Stimulated activated CD4-positive, alpha-beta T cell treated with anti-CD3 and anti-CD28 coated beads, Interleukin-15, amount 100 ng/mL, for 48 hours (primary cell): ENCODE measurements at regions not wholly inside any gene's neighbourhood (a gene's known extent, or its start where the extent isn't known, plus 50 kb on each side); places are given as distances from the start of the nearest gene placed in this dataset.

Source experiments
- DNase-seq, 2 donors: peaks; one replicate each; pipeline ENCODE4 v3.0.0-alpha.2; 2020; ENCODE audit warnings: low read depth in 2 of 2

DNA sequence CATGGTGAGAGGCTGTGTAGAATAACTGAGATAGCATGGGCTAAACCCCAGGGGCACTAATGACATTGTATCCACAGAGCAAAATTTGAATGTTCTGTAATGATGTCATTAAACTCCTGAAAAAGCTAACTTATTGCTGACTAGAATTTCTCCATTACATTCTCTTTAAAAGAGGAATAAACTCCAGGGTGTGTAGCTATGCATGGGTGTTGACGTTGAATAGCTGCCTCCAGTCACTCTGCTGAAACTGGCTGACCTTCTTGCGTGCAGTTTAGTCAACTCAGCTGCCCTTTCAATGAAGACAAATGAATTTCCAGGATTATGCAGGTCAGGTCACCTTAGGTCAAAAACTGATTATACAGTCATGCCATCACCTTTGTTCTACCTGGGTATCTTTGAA is 617.5 kb upstream of the WWC1 start:
- DNase-seq, result no peak

DNA sequence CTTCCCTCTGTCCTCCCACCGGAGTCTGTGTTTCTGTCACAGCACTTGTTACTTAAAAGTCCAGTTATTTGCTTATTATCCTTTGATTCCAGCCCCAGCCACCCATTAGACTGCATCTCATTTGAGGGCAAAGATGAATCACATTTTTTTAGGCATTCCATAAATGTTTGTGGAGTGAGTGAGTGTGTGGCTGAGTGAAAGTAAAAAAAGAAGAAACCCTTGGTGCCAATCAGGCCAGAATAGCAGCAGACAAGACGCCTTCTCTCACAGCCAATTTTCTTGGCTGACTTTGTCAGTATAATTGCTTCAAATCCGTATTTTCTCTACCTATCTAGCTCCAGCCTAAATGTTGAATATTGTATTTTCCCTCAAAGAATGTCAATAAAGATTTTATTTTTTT is 613.0 kb upstream of the WWC1 start:
- no peak for DNase-seq

DNA sequence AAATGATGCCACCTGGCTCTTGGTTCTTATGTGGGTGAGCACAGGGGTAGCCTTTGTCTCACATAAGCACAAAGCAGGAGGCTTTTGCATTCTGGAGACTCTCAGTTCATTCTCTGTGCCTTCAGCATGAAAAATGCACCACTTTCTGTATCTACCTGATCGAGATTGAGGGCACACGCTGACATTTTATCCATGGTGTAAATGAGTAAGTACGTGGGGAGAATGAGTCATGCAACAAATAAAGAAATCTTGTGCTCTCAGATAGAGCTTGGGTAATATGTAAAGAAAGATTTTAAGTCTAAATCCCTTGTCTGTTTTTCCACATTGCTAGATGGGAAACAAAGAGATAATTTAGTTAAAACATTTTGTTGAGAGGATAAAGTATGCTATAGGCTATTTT is 607.2 kb upstream of the WWC1 start:
- DNase-seq, result no peak

- no peak for DNase-seq
Measured at GRCh38 chr5:167688341-167689130, 602.9 kb upstream of the WWC1 start.

- DNase-seq, result no peak
Measured at GRCh38 chr5:167694325-167695147, 596.9 kb upstream of the WWC1 start.

DNA sequence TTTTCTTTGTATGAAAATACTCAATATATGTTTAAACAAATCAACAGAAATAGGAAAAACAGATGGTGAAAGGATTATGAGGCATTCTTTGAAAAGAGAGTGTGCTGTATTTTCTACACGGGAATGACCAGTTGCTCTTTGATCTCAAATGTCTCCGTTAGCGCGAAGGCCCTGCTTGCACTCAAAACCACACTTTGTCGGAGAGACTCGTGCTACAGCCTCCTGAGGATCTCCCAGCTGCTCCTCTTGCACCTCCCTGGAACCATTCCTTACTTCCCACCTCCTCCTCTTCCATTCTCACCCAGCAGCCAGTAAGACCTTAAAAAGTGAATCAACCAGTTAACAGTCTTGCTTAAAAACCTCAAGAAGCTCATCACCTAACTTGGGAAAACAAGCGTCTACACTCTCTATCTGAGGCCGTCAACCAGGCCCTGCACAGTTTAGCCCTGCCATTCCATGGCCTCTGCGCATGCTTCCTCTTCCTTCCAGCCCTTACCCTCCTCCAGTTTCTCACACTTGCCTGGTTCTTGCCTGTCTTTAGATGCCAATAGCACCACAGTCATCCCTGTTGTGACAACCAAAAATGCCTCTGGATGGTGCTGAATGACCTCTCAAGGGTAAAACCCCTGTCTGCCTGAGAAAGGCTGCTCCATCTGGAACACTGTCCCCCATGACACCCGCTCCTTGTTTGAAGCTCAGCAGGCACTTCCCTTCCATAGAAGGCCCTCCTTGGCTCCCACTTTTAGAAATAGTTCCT is 594.7 kb upstream of the WWC1 start:
- DNase-seq, result no peak

GRCh38 chr5:167699432-167699831 is 592.0 kb upstream of the WWC1 start:
- DNase-seq, result no peak

DNA sequence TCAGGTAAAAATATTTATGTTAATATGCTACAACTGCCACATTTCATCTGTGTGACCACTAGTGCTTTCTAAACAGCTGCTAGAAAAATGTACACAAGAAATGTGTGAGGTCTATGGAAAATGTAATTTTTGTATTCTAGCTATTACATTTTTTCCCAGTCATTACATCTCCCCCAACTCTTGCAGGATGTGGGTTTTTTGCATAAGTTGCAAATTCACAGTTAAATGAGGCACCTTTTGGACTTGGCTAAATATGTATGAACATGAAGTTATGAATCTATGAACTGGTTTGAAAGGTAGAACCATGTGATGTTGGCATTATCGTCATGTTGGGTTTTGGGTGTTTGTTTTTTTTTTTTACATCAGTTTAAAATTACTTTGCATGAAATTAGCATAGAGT is 590.4 kb upstream of the WWC1 start:
- no peak for DNase-seq

- DNase-seq, result no peak
Measured at GRCh38 chr5:167702014-167702413, 589.4 kb upstream of the WWC1 start.

GRCh38 chr5:167708449-167708848 is 583.0 kb upstream of the WWC1 start:
- no peak for DNase-seq

GRCh38 chr5:167709625-167710024 is 581.8 kb upstream of the WWC1 start:
- DNase-seq, result no peak

- DNase-seq, result no peak
Measured at GRCh38 chr5:167710444-167711073, 580.9 kb upstream of the WWC1 start.

GRCh38 chr5:167712986-167713585 is 578.4 kb upstream of the WWC1 start:
- no peak for DNase-seq

- DNase-seq, result no peak
Measured at GRCh38 chr5:167713896-167714295, 577.5 kb upstream of the WWC1 start.

DNA sequence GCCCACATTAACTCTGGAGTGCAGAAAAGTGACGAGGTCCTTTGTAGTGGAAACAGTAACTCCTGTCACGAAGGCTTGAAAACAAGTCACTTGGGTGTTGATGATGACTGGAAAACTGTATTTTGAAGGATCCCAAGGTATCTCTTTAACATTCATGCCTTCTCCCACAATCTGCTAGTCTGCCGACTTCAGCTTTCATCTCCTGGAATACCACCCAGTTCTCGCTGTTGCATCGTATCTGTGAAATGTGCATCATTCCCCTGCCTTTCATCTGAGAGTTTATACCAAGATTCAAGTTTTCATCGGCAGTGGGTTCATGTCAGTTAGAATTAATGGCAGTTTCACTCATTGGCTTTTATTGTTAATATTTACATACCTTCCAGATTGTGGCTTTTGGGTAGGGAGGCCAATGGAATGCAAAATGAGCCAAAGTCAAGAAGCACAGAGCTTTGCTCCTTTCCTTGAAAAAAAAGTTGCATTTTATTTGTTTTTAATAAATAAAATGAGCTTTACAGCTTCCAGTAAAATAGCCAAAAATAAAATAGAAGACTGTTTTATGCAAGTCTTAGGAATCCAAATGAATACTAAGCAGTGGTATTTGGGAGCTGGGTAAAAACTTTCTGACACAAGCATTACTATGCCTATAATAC is 575.2 kb upstream of the WWC1 start:
- DNase-seq, result no peak

- no peak for DNase-seq
Measured at GRCh38 chr5:167720259-167720658, 571.2 kb upstream of the WWC1 start.

GRCh38 chr5:167720676-167721260 is 570.7 kb upstream of the WWC1 start:
- no peak for DNase-seq

DNA sequence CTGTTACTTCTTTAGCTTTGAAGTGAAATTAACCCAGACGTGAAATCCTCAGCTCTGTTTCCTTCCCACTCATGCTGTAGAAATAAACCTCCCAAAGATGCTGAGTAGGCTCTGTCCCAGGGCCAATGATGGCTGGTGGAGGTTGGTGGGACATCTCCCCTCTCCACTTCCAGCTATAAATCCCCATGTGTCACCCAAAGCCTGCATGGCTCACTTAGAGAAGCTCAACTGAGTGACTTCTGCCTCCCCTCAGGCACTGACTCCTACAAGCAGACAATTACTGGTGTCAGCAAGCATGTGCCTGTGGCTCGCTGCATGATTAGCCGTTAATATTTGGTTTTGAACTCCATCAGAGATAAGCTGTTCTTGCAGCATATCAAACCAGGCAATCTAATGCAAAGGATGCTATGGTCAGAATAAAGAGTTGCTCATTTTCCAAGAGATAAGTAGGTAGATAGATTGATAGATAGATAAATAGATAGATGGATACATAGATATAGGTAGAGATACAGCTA is 569.5 kb upstream of the WWC1 start:
- no peak for DNase-seq

- DNase-seq, result peak; percentile 30 to 46
Measured at GRCh38 chr5:167723254-167723871, 568.1 kb upstream of the WWC1 start.

- no peak for DNase-seq
Measured at GRCh38 chr5:167725264-167725663, 566.2 kb upstream of the WWC1 start.
